ENCODE measurements at regions not wholly inside any gene's neighbourhood (a gene's known extent, or its start where the extent isn't known, plus 50 kb on each side); places are given as distances from the start of the nearest gene placed in this dataset.

DNA sequence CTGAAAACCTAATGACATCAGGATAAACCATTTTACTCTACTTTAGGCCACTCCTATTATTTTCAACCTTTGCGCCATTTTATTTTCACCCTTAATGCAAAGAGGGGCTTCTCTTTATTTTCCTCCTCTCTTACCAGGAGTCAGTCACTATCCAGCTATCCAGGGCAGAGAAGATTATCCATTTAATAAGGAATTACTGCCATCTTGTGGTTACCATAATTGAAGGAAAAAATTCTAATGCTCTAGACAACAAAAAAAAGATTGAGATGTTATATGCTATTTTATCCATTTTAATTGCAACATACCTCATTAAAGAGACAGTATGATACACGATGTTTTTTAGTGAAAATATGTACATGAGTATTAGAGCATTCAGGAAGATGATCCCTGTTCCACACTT, 514.5 kb upstream of the FAM241A start:
- no peak for TF ChIP-seq EZH2 (IDR thresholded peaks at IDR 0.05; ENCODE audit: borderline replicate concordance, low read depth, low read length, severe bottlenecking)
- TF ChIP-seq CTCF (IDR thresholded peaks at IDR 0.05; ENCODE audit: extremely low read depth in 1 of 2, insufficient read depth in 1 of 2, low read depth in 1 of 2, low read length in 2 of 2), result peak in 1 of 2 donors; percentile 9

Measured in endothelial cell of umbilical vein (primary cell).